ENCODE measurements at regions not wholly inside any gene's neighbourhood (a gene's known extent, or its start where the extent isn't known, plus 50 kb on each side); places are given as distances from the start of the nearest gene placed in this dataset.
"Not testable (repeated sequence)": the region's sequence is repeated elsewhere in the genome, so short reads cannot be mapped to it uniquely, and the experiment has no call there.

GRCh38 chr6:103335412-103335811, 1524.3 kb downstream of the HACE1 start:
- Histone ChIP-seq H3K36me3 (no peaks in the 10 kb centered on the region), H3K27ac (no peak overlapping the region), H3K4me3 (no peak overlapping the region), H3K4me1 (no peaks in the 10 kb centered on the region), H3K9me3 (no peaks in the 10 kb centered on the region), H3K27me3 (peaks cover 0 to 6% (median 0%) of the 10 kb centered on the region in 3 donors)
- WGBS, 5 donors = 68 to 92% (median 80%) methylated on average over 2 of the region's 2 CpGs
- no peak for TF ChIP-seq POLR2AphosphoS5 (IDR thresholded peaks at IDR 0.05)
- no peak for TF ChIP-seq EP300 (IDR thresholded peaks at IDR 0.05)
- no peak for TF ChIP-seq POLR2A (IDR thresholded peaks at IDR 0.05)
- TF ChIP-seq CTCF (IDR thresholded peaks at IDR 0.05) = no peak
- no peak for DNase-seq
- intact Hi-C loops (cut with DNase I; ENCODE audit: low total_unique reads) = no loop called here

DNA sequence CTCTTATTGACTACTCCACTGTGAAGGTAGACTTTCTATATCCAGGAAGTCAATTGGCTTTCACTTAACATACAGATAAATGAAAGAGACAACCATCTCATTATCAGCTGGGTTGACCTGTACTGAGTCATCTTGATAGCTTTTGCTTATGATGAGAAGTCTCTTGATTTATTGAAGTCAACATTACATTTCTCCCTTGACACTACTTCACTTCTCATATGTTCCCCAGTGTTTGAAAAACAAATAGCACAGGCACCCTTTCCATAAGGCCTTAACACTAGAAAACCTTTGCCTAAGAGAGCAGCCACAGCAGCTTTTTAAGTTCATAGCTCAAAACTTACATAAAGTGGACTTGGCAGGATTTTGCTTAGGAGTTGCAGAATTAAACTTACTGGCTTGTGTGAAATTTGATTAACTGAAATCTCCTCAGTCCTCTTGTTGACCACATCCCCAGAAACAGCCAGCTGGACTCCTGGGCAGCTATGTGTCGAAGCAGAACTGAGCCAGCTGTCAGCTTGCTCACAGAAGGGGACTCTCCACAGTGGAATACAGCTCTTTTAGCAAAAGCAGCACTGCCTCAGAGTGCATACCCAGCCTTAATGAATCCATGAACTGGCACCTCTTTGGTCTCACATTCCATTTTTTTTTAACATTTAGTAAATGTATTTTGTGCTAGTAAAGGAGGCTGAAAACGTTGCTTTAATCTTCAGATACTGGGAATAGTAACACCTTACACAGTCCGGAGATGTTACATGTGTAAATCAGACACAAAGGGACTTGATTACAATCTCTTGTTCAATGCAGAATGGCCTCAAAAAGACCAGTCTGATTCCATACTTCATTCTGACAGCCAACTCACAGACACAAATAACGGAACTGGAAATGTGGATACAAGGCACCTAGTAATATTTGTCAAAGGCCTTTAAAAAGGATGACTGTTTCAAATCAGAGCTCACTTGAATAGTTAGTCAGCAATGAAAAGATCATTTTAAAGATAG, 1532.7 kb downstream of the HACE1 start:
- WGBS, 5 donors = 32 to 41% (median 39%) methylated on average over 4 of the region's 4 CpGs
- no peaks in the 10 kb centered on the region for H3K9me3 ChIP-seq
- H3K4me3 ChIP-seq = no peak overlapping the region
- H3K27me3 ChIP-seq = peaks cover 0 to 3% (median 0%) of the 10 kb centered on the region in 3 donors
- H3K4me1 ChIP-seq = no peaks in the 10 kb centered on the region
- DNase-seq = peak in 1 of 2 donors; percentile 55
- H3K36me3 ChIP-seq = no peaks in the 10 kb centered on the region
- H3K27ac ChIP-seq = no peak overlapping the region
- intact Hi-C loops (cut with DNase I; ENCODE audit: low total_unique reads) = no loop called here
- TF ChIP-seq CTCF (IDR thresholded peaks at IDR 0.05) (no peak), POLR2AphosphoS5 (IDR thresholded peaks at IDR 0.05) (no peak), EP300 (IDR thresholded peaks at IDR 0.05) (no peak), POLR2A (IDR thresholded peaks at IDR 0.05) (no peak)

GRCh38 chr6:103313432-103313831, 1546.3 kb downstream of the HACE1 start:
- no peaks in the 10 kb centered on the region for H3K36me3 ChIP-seq
- intact Hi-C loops (cut with DNase I; ENCODE audit: low total_unique reads) = no loop called here
- no peak overlapping the region for H3K27ac ChIP-seq
- no peak overlapping the region for H3K4me3 ChIP-seq
- no peaks in the 10 kb centered on the region for H3K27me3 ChIP-seq
- H3K9me3 ChIP-seq = peaks cover 0 to 12% (median 0%) of the 10 kb centered on the region in 4 donors
- DNase-seq = no peak
- H3K4me1 ChIP-seq = no peaks in the 10 kb centered on the region
- TF ChIP-seq CTCF (IDR thresholded peaks at IDR 0.05) (no peak), POLR2A (IDR thresholded peaks at IDR 0.05) (no peak), EP300 (IDR thresholded peaks at IDR 0.05) (no peak), POLR2AphosphoS5 (IDR thresholded peaks at IDR 0.05) (no peak)

DNA sequence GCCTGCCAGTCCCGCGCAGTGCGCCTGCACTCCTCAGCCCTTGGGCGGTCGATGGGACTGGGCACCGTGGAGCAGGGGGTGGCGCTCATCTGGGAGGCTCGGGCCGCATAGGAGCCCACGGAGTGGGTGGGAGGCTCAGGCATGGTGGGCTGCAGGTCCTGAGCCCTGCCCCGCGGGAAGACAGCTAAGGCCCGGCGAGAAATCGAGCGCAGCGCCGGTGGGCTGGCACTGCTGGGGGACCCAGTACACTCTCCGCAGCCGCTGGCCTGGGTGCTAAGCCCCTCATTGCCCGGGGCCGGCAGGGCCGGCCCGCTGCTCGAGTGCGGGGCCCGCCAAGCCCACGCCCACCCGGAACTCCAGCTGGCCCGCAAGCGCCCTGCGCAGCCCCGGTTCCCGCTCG, 1565.3 kb downstream of the HACE1 start:
- H3K27ac ChIP-seq; H3K27me3 ChIP-seq; DNase-seq; H3K36me3 ChIP-seq; H3K4me3 ChIP-seq; H3K9me3 ChIP-seq; intact Hi-C loops (cut with DNase I; ENCODE audit: low total_unique reads); H3K4me1 ChIP-seq: not testable (repeated sequence)
- 94 to 100% (median 95%) methylated on average over 3 to 30 of the region's 35 CpGs; no CpG with 5 or more reads in 2 of the 5 donors for WGBS, 5 donors

DNA sequence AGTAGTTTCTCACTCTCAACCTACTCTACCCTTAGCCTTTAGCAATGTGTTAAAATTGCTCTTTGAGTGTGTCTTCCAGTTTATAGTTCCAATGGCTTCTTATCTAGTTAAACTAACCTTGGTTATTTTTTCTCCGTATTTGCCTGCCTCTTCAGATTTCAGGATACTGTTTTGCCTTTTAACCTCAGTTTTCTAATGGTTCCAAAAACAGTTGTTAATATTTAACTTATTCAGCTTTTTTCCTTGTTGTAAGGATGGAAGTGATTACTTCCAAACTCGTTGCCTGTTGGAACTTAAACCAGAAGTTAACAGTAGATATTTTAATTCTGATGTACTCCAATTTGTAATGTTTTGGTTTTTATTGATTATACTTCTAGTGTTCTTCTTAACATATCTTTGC, 1574.9 kb downstream of the HACE1 start:
- WGBS, 5 donors = 17 to 26% (median 19%) methylated on average over 2 of the region's 2 CpGs

More for the DNA sequence above, 1574.9 kb downstream of the HACE1 start:
- H3K27ac ChIP-seq = no peak overlapping the region
- TF ChIP-seq POLR2A (IDR thresholded peaks at IDR 0.05) (no peak), EP300 (IDR thresholded peaks at IDR 0.05) (no peak), POLR2AphosphoS5 (IDR thresholded peaks at IDR 0.05) (no peak), CTCF (IDR thresholded peaks at IDR 0.05) (no peak)
- intact Hi-C loops (cut with DNase I; ENCODE audit: low total_unique reads) = no loop called here
- DNase-seq = no peak
- no peaks in the 10 kb centered on the region for H3K4me1 ChIP-seq
- no peaks in the 10 kb centered on the region for H3K27me3 ChIP-seq
- H3K4me3 ChIP-seq = no peak overlapping the region
- H3K9me3 ChIP-seq = peaks cover 0 to 3% (median 0%) of the 10 kb centered on the region in 4 donors
- H3K36me3 ChIP-seq = no peaks in the 10 kb centered on the region
